HG03457 (cell line): ENCODE measurements at regions not wholly inside any gene's neighbourhood (a gene's known extent, or its start where the extent isn't known, plus 50 kb on each side); places are given as distances from the start of the nearest gene placed in this dataset.
A peak's percentile ranks its signal among the peaks of the same experiment; 100 is the strongest.

Experiments used
- ATAC-seq: cut with Tn5 transposase; IDR thresholded peaks from one replicate; pipeline ENCODE4 v1.9.1; 2021; ENCODE audit warnings: moderate number of reproducible peaks; ENCODE audit not compliant: unreplicated experiment

DNA sequence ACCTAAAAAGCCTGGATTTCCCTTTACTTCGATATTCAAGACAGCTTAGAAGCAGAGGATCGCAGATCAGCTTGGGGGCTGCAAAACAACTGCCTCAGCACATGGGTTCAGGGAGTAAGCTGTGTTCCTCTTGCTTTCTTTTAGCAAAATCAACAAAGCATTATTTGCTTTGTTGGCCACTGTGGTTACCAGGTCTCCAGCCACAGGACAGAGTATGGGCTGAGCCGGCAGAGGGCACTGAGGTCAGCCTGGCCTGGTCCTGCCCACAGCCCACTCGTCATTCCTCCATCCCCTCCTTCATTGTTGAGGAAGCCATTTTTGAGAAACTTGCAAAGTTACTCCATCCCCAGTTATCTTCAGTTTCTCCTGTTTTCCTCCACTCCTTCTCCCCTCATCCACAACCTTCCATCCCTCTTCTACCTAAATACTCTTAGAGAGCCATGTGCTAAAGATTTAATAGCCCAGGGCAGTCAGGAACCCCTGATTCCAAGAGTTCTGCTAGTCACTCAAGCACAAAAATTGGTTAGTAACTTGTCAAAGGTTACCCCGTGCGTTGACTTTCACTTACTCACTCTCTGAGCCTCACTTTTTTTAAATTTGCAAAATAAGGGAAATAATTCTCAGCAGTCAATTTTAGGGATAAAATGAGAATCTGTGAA lies 60.0 kb upstream of the HES1 start:
- no peak for ATAC-seq

DNA sequence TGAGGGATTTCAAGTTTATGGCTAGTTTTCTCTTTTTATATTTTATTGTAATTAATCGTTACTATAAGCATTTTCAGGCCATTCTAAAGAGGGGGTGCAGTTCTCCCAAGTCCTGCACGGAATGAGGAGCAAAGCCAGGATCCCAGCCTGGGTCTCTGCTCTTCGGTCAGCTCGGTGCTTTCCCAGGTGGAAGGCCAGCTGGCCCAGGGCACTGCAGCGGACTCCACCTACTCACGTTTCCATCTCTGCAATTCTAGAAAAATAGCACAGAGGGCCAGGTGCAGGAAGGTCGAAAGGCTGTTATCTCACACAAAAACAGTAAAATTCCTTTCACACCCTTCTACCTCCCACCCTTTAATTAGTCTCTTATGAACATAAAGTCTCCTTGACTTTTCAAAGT lies 59.5 kb upstream of the HES1 start:
- no peak for ATAC-seq

GRCh38 chr3:194077602-194078001 lies 58.3 kb upstream of the HES1 start:
- no peak for ATAC-seq

DNA sequence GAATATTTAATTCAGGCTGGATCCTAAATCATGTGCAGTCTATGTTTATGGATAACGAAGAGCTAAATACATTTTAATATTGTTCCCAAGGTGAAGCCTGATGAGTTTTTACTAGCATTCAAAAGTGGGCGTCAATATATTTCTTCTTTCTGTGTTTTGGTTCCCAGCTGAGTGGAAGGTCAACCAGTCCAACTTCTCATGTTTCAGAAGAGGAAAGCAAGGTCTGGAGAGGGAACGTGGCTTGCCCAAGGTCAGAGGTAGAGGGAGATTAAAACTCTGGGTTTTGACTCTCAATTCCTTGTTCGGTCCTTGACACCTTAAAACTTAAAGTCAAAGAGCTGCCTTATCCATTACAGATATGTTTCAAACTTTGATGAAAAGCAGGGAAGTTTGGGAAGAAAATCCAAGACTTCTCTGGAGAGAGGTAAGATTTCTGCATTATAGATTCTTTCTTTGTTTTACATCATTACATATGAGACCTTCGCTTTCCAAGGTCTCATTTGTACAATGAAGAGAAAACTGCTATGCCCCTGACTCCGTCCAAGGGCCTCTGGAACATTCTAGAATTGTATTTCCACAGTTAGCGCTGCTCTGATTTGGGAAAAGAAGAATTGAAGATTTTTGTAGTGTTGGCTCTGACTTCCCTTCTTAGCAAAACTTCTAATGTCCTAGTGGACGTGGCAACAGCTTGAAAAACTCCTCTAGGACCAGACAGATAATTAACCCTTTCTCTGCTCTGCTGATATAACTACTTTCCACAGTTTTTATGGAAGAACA lies 57.7 kb upstream of the HES1 start:
- ATAC-seq: no peak

- ATAC-seq: no peak
These were observed 56.2 kb upstream of the HES1 start for GRCh38 chr3:194079702-194080172.

- no peak for ATAC-seq
These were observed 55.5 kb upstream of the HES1 start for GRCh38 chr3:194080436-194080835.

- ATAC-seq: no peak
These were observed 54.8 kb upstream of the HES1 start for GRCh38 chr3:194080913-194081800.

GRCh38 chr3:194081826-194082225 lies 54.1 kb upstream of the HES1 start:
- no peak for ATAC-seq

DNA sequence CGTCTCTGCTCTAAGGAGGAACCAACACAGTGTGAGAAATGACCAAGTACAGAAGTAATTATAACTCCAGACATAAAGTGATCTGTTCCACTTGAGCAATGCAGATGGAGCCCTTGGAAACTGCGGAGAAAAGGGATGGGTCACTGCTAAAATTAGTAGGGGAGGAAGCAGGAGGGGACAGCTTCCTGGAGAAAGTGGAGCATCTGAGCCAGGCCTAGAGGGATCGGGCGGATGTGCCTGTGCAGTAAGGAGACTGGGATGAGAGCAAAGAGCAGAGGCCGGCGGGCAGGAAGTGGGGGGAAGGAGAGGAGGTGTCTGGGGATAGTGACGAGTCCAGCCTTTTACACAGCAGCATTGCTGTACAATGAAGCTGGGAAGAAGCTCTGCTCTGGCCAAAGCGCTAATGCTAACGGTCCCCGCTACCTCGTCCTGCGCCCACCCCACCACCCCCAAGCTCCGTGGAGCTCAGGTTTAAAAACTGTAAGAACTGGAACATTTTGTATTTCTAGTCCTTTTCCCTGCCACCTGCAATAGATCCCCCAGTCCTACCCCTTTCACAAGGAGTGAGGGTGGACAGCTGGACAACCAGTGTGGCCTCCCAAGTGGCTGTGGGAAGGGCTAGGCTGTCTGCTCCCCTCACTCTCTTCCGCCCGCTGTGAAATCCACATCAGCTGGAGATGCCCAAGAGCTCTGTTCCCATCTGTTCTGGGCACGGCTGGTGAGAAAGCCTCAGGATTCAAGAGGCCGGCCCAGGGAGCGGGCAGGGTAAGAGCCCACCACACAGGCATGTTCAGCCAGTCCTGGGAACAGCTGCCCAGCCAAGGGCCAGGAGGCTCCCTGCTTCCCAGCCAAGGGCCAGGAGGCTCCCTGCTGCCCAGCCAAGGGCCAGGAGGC lies 53.0 kb upstream of the HES1 start:
- ATAC-seq: no peak

GRCh38 chr3:194083637-194084224 lies 52.2 kb upstream of the HES1 start:
- peak; percentile 30 for ATAC-seq

DNA sequence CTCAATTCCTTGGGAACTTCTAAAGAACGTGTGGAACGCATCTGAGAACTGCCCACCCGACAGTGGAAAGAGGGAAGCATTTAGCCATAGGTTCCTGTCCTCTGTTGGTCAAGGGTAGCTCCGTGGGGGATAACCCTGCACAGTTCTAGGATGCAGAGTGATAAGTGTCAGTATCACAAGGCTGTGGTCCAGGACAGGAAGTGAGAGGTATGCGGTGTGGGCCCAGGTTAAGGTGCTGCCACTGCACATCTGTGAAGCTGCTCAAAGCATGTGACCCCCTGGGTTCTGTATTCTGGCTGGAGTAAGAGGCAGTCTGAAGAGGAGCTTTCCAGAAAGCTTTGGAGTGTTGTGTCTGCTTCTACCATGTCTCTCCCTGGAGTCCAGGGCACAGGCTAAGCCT lies 51.7 kb upstream of the HES1 start:
- ATAC-seq: peak; percentile 93
